Peyer's patch (tissue), 4 donors: ENCODE measurements at regions not wholly inside any gene's neighbourhood (a gene's known extent, or its start where the extent isn't known, plus 50 kb on each side); places are given as distances from the start of the nearest gene placed in this dataset.

Experiments
- POLR2A ChIP-seq, 2 donors: fragments of 450-650 bp; IDR thresholded peaks; one replicate each; pipeline ENCODE4 v1.5.1; 2017; ENCODE audit warnings: antibody characterized with exemption in 2 of 2, mild to moderate bottlenecking in 2 of 2, moderate library complexity in 2 of 2
- TF ChIP-seq, protein P1 (sequence below), 6 experiments: fragments of 450-650 bp in 4 of 6; fragments of 200-600 bp in 2 of 6; sonication (generic) in 1 of 6; IDR thresholded peaks; one replicate each; pipeline ENCODE4 v1.5.1; 2017 to 2019; ENCODE audit warnings: antibody characterized with exemption in 6 of 6, mild to moderate bottlenecking in 3 of 6, moderate library complexity in 1 of 6

- TF ChIP-seq, protein P1, sequence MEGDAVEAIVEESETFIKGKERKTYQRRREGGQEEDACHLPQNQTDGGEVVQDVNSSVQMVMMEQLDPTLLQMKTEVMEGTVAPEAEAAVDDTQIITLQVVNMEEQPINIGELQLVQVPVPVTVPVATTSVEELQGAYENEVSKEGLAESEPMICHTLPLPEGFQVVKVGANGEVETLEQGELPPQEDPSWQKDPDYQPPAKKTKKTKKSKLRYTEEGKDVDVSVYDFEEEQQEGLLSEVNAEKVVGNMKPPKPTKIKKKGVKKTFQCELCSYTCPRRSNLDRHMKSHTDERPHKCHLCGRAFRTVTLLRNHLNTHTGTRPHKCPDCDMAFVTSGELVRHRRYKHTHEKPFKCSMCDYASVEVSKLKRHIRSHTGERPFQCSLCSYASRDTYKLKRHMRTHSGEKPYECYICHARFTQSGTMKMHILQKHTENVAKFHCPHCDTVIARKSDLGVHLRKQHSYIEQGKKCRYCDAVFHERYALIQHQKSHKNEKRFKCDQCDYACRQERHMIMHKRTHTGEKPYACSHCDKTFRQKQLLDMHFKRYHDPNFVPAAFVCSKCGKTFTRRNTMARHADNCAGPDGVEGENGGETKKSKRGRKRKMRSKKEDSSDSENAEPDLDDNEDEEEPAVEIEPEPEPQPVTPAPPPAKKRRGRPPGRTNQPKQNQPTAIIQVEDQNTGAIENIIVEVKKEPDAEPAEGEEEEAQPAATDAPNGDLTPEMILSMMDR (IDR thresholded peaks at IDR 0.05), result no peak
- TF ChIP-seq POLR2A (IDR thresholded peaks at IDR 0.05), result no peak
These were observed 390.9 kb downstream of the SEC14L1 start for GRCh38 chr17:77531641-77532040.
